MM.1S (cell line): ENCODE measurements at regions not wholly inside any gene's neighbourhood (a gene's known extent, or its start where the extent isn't known, plus 50 kb on each side); places are given as distances from the start of the nearest gene placed in this dataset.

Experiments used
- DNase-seq: peaks from one replicate; pipeline ENCODE4 v3.0.0-alpha.2; 2015
- H2AFZ ChIP-seq: fragments of 300-600 bp; sonication (generic); 2 replicates; pipeline ENCODE4 v1.6.0; 2016; ENCODE audit warnings: antibody characterized with exemption, low read length
- H3F3A ChIP-seq: fragments of 300-600 bp; sonication (generic); 2 replicates; pipeline ENCODE4 v1.6.1; 2016; ENCODE audit warnings: mild to moderate bottlenecking, antibody characterized with exemption, low read length, moderate library complexity, mixed read lengths; ENCODE audit not compliant: insufficient read depth
- H3K27ac ChIP-seq: fragments of 300-600 bp; sonication (generic); 2 replicates; pipeline ENCODE4 v1.5.1; 2016; ENCODE audit warnings: mild to moderate bottlenecking, low read length
- H3K27me3 ChIP-seq: fragments of 300-600 bp; sonication (generic); replicated peaks from 2 replicates; pipeline ENCODE4 v1.6.0; 2016; ENCODE audit warnings: low read length; ENCODE audit not compliant: insufficient read depth
- H3K36me3 ChIP-seq: fragments of 300-600 bp; sonication (generic); replicated peaks from 2 replicates; pipeline ENCODE4 v1.6.1; 2016; ENCODE audit warnings: mild to moderate bottlenecking, low read length, mixed read lengths; ENCODE audit not compliant: insufficient read depth
- H3K4me1 ChIP-seq: fragments of 300-600 bp; sonication (generic); 2 replicates; pipeline ENCODE4 v1.6.1; 2016; ENCODE audit warnings: low read length, mixed read lengths
- H3K4me2 ChIP-seq: fragments of 300-600 bp; sonication (generic); 2 replicates; pipeline ENCODE4 v1.6.0; 2016; ENCODE audit warnings: low read depth, low read length
- H3K4me3 ChIP-seq: fragments of 300-600 bp; sonication (generic); 2 replicates; pipeline ENCODE4 v1.5.1; 2016; ENCODE audit warnings: low read length, mixed read lengths
- H3K79me2 ChIP-seq: fragments of 300-600 bp; sonication (generic); 2 replicates; pipeline ENCODE4 v1.6.1; 2016; ENCODE audit warnings: mixed run types, low read length, mixed read lengths
- H3K9ac ChIP-seq: fragments of 300-600 bp; sonication (generic); 2 replicates; pipeline ENCODE4 v1.6.1; 2016; ENCODE audit warnings: low read length, mixed read lengths
- H3K9me2 ChIP-seq: fragments of 300-600 bp; sonication (generic); replicated peaks from 2 replicates; pipeline ENCODE4 v1.6.1; 2016; ENCODE audit warnings: mild to moderate bottlenecking, low read length, mixed read lengths; ENCODE audit not compliant: insufficient read depth
- H3K9me3 ChIP-seq: fragments of 300-600 bp; sonication (generic); replicated peaks from 2 replicates; pipeline ENCODE4 v1.6.1; 2016; ENCODE audit warnings: mild to moderate bottlenecking, low read length, mixed read lengths; ENCODE audit not compliant: insufficient read depth
- H4K20me1 ChIP-seq: fragments of 300-600 bp; sonication (generic); 2 replicates; pipeline ENCODE4 v1.6.1; 2016; ENCODE audit warnings: mild to moderate bottlenecking, low read length, moderate library complexity, mixed read lengths; ENCODE audit not compliant: insufficient read depth
- CTCF ChIP-seq: fragments of 300-600 bp; sonication (generic); IDR thresholded peaks from 2 replicates; pipeline ENCODE4 v1.5.1; 2016; ENCODE audit warnings: antibody characterized with exemption, low read length, mixed read lengths
- EZH2 ChIP-seq: fragments of 300-600 bp; sonication (generic); optimal IDR thresholded peaks from 2 replicates; pipeline ENCODE3; 2017; ENCODE audit warnings: low read depth, mild to moderate bottlenecking, antibody characterized with exemption, low read length, mixed read lengths
- EZH2phosphoT487 ChIP-seq: fragments of 300-600 bp; sonication (generic); IDR thresholded peaks from 2 replicates; pipeline ENCODE4 v1.6.1; 2018; ENCODE audit warnings: antibody characterized with exemption, low read length

- no peak overlapping the region for H3K9ac ChIP-seq
- no peak for DNase-seq
- H3K4me2 ChIP-seq = no peak overlapping the region
- H3K9me2 ChIP-seq = no peaks in the 10 kb centered on the region
- H3F3A ChIP-seq = no peaks in the 10 kb centered on the region
- H3K4me1 ChIP-seq = no peaks in the 10 kb centered on the region
- H3K9me3 ChIP-seq = no peaks in the 10 kb centered on the region
- no peaks in the 10 kb centered on the region for H4K20me1 ChIP-seq
- no peak for TF ChIP-seq CTCF
- no peak for TF ChIP-seq EZH2phosphoT487
- TF ChIP-seq EZH2 = no peak
- no peaks in the 10 kb centered on the region for H3K36me3 ChIP-seq
- H3K4me3 ChIP-seq = no peak overlapping the region
- no peaks in the 10 kb centered on the region for H3K79me2 ChIP-seq
- no peak overlapping the region for H2AFZ ChIP-seq
- no peak overlapping the region for H3K27ac ChIP-seq
- H3K27me3 ChIP-seq = no peaks in the 10 kb centered on the region
Observed at GRCh38 chr16:54645345-54645744, 285.3 kb upstream of the IRX5 start.

- Histone ChIP-seq H3K4me3 (no peak overlapping the region), H3K79me2 (no peaks in the 10 kb centered on the region), H3K9ac (no peak overlapping the region), H3F3A (no peaks in the 10 kb centered on the region), H3K9me2 (no peaks in the 10 kb centered on the region), H3K27ac (no peak overlapping the region), H3K4me1 (no peaks in the 10 kb centered on the region), H4K20me1 (no peaks in the 10 kb centered on the region), H3K36me3 (no peaks in the 10 kb centered on the region), H3K9me3 (no peaks in the 10 kb centered on the region), H3K4me2 (no peak overlapping the region), H3K27me3 (no peaks in the 10 kb centered on the region), H2AFZ (no peak overlapping the region)
- DNase-seq = no peak
- TF ChIP-seq EZH2phosphoT487 (no peak), CTCF (no peak), EZH2 (no peak)
Observed at GRCh38 chr16:54636221-54636793, 294.4 kb upstream of the IRX5 start.

GRCh38 chr16:54633943-54634362 is 296.7 kb upstream of the IRX5 start:
- TF ChIP-seq EZH2phosphoT487 = no peak
- no peak for TF ChIP-seq EZH2
- TF ChIP-seq CTCF = peak; percentile 37
- Histone ChIP-seq H4K20me1 (no peaks in the 10 kb centered on the region), H3K9ac (no peak overlapping the region), H2AFZ (no peak overlapping the region), H3K4me1 (no peaks in the 10 kb centered on the region), H3K9me3 (no peaks in the 10 kb centered on the region), H3K36me3 (no peaks in the 10 kb centered on the region), H3K4me3 (no peak overlapping the region), H3K9me2 (no peaks in the 10 kb centered on the region), H3K4me2 (no peak overlapping the region), H3K27me3 (no peaks in the 10 kb centered on the region), H3K27ac (no peak overlapping the region), H3F3A (no peaks in the 10 kb centered on the region), H3K79me2 (no peaks in the 10 kb centered on the region)
- peak; percentile 27 for DNase-seq
